GM18507 (cell line): ENCODE measurements at regions not wholly inside any gene's neighbourhood (a gene's known extent, or its start where the extent isn't known, plus 50 kb on each side); places are given as distances from the start of the nearest gene placed in this dataset.
"Not testable (repeated sequence)": the region's sequence is repeated elsewhere in the genome, so short reads cannot be mapped to it uniquely, and the experiment has no call there.

Source experiments
- DNase-seq: peaks from one replicate; pipeline ENCODE4 v3.0.0; 2011; ENCODE audit warnings: low read depth; ENCODE audit not compliant: insufficient read length; ENCODE audit errors: extremely low spot score
- FAIRE-seq: peaks from 2 replicates; lab custom pipeline; 2011; peaks lifted over from hg19 to GRCh38; lab: Jason Lieb, UNC

DNA sequence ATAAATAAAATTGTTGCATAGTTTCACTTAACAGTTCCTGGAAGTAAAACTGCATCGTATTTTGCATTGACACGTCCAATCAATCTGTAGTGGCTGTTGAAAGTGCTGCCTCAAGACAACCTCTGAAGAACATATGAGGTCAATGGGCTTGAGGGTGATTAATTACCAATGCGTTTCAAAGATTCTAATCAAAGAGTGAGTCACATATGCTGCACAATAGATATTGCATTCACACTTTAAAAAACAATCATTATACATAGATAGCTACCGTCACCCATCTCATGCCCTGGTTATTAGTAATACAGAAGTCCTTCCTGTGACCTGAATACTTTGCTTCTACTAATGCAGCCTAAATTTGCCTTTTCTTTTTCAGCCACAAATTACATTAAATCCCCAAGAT lies 743.3 kb upstream of the SLIT2 start:
- DNase-seq (no peak), FAIRE-seq (no peak)

DNA sequence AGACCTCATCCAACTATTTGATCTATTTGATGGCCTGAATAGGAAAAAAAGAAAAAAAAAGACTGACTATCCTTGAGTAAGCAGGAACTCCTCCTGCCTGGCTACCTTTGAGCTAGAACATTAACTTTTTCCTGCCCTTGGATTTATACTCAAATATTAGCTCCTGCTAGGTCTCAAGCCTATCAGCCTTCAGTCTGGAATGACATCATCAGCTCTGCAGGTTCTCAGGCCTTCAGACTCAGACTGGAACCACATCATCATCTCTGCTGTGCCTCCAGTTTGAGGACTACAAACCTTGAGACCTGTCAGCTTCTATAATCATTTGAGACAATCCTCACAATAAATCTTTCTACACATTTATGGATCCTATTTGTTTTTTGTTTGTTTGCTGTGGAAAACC lies 754.0 kb upstream of the SLIT2 start:
- FAIRE-seq: no peak
- DNase-seq: no peak

DNA sequence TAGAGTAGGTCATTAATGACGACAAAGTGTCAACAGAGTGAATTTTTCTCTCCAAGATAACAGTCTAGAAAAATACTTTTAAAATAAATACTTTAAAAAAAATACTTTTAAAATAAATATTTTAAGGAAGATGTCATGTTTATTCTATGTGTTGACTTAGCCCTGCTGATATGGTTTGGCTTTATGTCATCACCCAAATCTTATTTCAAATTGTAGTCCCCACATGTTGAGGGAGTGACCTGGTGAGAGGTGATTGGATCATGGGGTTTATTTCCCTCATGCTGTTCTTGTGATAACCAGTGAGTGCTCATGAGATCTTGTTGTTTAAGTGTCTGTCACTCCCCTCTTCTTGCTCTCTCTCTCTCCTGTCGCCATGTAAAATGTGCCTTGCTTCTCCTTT lies 754.9 kb upstream of the SLIT2 start:
- DNase-seq: no peak
- FAIRE-seq: no peak

DNA sequence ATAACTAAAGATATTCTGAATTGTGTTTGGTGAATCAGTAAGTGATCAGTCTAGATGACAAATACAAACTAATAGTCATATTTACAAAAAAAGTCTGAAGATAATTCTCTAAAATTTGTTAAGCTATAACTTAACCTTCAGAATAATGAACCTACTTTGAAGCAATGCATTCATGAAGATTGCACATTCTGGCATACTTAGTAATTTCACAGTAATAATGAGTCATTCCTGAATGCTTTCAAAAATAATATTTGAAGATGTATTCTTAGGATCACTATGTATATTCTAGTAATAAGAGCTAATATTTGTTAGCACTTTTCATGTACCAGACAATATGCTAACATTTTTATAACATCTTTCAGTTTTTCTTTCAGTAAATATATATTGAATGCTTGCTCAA lies 756.7 kb upstream of the SLIT2 start:
- DNase-seq (no peak), FAIRE-seq (no peak)

DNA sequence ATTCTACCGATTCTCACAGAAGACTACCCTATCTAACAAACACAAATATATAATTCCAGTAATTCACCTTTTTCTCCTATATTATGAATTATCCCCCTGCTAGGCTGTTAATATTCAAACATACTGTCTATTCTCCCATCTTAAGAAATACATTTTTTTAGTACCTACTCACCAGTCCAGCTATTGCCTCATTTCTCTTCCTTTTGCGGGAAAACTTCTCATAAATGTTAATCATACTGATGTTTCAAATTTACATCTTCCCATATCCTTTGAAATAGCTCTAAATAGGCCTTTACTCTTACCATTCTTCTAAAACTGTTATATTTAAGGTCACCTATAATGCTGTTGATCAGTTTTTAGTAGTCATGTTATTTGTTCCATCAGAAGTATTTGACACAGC lies 759.1 kb upstream of the SLIT2 start:
- FAIRE-seq (no peak), DNase-seq (no peak)

DNA sequence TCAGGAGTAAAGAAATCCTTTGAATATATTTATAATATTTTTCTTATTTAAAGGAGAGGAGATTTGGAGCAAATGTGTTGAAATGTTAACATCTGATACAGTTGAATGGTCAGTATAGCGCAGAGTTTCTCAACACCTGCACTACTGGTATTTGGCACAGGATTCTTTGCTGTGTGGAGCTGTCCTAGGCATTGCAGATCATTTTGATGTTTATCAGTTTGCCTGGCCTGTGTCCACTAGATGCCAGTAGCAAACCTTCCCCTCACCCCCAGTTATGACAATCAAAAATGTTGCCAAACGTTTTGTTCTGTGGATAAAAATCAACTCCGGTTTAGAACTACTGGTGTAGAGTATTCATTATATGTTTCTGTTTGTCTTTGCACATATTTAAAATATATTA lies 765.3 kb upstream of the SLIT2 start:
- DNase-seq (no peak), FAIRE-seq (no peak)

DNA sequence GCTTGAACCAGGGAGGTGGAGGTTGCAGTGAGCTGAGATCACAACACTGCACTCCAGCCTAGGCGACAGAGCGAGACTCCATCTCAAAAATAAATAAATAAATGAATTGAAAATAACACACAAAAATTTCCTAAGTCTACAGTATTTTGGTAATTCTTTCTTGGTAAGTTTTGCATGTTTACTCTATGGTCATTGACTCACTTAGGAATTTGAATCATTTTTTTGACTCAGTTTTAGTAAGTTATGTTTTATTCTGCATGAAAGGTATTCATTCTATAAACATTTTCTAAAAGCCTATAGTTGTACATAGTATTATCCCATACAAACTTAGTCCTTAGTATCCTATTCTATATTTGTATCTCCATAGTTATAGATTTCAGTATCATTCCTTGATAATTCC lies 772.9 kb upstream of the SLIT2 start:
- DNase-seq: no peak
- no peak for FAIRE-seq

DNA sequence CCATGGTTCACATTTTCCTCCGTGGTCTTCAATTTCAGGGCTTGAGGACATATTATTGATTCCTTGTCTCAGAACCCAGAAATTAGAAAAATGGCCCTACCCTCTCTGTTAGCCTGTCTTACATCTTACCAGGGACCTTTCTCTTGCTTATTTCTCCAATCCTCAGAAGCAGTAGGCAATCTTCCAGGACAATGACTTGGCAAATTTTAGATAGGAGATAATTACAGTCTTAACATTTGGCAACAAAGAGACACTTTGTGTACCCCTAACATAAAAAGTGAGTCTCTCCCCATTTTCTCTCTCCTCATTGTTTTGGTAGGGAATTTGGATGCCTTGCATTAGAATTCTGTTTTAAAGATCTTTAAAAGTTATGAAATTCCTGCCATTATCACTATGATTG lies 778.1 kb upstream of the SLIT2 start:
- FAIRE-seq (no peak), DNase-seq (no peak)

DNA sequence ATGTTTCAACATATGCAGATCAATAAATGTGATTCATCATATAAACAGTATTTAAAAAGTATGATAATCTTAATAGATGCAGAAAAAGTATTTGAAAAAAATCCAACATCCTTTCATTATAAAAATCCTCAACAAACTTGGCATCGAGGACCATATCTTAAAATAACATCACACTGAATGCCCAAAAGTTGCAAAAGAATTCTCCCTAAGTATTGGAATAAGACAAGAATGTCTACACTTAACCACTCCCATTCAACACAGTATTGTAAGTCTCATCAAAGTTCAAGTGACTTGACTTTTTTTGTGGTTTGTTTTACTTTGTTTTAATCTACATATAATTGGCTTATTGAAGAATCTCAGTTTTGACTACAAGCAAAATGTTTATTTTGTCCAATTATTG lies 779.0 kb upstream of the SLIT2 start:
- no peak for DNase-seq
- no peak for FAIRE-seq

DNA sequence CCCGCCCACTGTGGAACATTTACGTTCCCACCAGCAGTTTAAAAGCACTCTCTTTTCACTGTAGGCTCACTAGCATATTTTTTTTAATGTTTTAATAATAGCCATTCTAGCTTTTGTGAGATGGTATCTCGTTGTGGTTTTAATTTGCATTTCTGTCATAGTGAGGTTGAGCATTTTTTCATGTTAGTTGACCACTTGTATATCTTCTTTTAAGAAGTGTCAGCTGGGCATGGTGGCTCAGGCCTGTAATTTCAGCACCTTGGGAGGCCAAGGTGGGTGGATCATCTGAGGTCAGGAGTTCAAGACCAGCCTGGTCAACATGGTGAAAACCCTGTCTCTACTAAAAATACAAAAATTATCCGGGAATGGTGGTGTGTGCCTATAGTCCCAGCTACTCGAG lies 781.7 kb upstream of the SLIT2 start:
- not testable (repeated sequence) for DNase-seq, FAIRE-seq

DNA sequence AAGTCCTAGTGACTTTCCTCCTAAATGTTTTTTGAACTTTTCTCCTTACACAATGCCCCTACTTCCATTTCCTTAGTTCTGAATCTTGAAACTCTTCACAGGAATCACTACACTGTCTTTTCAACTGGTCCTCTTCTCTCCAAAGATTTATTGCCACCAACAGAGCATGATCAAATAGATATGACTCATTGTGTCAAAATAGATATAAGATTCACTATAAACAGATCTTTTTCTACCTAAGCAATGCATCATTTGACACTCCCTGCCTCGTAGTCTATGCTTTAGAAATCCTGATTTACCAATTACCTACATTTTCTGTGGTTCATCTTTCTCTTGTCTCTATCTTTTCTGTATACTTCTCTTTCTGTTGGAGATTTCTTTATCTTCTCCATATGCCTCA lies 789.6 kb upstream of the SLIT2 start:
- no peak for DNase-seq
- FAIRE-seq: no peak

DNA sequence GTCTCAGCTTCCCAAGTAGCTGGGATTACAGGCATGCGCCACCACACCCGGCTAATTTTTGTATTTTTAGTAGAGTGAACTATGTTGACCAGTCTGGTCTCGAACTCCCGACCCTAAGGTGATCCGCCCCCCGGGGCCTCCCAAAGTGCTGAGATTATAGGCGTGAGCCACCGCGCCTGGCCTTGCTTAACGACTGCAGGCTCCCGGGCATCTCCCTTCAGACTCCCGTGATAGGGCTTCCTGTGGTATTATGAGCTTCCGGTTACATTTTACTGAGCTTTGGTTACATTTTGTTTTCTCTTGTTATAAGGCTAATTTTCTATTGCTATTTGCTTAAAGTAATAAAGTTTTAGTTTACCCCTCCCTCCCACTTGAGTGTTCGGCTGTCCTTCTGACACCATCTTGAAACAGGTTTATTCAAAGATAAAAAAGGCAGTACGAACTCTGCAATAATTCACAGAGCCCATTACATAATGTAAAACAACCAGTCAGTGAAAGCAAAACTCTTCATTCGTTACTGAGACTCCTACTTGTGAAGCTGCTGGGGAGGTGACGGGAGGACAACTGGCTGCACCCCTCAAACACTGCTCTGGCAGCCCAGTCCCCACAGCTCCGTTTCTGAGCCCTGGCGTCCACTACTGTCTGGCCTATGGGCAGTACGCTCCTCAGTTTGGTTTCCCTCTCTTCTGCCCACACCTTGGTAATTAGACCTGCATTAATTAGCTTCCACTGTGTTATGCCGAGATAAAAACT lies 795.7 kb upstream of the SLIT2 start:
- FAIRE-seq (no peak), DNase-seq (no peak)

DNA sequence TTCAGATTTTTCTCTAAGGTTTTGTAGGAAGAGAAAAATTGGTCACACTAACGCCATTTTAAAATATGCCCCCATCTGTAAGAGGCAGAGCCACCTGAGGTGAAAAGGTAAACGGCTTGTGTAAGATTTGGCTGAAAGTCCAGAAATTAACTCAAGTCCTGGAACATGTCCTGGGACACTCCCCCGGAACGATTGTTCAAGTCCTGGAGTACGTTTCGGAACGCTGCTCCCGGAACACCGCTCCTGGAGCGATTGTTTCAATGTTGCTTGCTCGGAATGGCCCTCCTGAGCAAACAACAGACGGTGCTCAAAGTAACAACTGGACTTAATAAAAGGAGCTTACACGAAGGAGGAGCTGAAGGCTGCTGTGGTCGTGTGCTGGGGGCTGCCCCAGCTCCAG lies 796.5 kb upstream of the SLIT2 start:
- DNase-seq: no peak

DNA sequence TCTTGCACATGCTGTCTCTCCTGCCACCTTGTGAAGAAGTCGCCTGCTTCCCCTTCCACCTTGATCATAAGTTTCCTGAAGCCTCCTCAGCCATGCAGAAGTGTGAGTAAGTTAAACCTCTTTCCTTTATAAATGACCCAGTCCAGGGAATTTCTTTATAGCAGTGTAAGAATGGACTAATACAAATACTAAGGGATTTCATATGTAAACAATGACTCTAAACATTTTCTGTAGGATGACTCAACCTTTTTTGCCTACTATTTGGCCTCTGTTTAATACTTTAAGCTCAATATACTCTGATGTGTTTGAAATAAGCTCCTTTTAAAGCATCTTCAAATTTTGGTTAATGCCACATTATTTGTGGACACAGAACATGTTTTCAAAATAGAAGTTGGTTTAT lies 813.5 kb upstream of the SLIT2 start:
- no peak for DNase-seq
- no peak for FAIRE-seq

More for the DNA sequence above, 796.5 kb upstream of the SLIT2 start:
- FAIRE-seq: no peak

DNA sequence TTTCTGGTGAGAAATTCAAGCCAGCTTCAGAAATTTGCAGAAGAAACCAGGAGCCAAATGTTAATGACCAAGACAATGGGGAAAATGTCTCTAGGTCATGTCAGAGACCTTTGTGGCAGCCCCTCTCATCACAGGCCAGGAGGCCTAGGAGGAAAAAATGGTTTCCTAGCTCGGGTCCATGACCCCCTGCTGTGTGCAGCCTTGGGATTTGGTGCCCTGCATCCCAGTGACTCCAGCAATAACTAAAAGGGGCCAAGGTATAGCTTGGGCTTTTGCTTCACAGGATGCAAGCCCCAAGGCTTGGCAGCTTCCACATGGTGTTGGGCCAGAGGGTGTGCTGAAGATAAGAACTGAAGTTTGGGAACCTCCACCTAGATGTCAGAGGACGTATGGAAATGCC lies 814.7 kb upstream of the SLIT2 start:
- DNase-seq (no peak), FAIRE-seq (no peak)

DNA sequence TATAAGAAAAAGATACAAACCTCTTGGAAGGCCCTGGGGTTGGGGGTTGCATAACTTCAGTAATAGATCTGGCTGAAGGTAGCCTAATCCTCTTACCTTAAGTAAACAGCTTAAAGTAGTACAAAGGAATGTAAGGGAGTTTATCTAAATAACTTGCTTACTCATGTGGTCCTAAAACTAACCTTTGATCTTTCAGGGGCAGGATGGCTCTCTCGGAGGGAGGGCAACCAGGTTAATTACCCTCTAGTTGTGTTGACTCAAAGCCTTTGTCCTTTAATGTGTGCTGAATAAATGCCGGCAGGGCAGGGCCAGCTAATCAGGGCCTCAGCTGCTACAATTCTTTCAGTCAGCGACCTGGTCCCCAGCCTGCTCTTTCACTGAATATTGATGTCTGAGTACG lies 822.0 kb upstream of the SLIT2 start:
- DNase-seq (no peak), FAIRE-seq (no peak)

DNA sequence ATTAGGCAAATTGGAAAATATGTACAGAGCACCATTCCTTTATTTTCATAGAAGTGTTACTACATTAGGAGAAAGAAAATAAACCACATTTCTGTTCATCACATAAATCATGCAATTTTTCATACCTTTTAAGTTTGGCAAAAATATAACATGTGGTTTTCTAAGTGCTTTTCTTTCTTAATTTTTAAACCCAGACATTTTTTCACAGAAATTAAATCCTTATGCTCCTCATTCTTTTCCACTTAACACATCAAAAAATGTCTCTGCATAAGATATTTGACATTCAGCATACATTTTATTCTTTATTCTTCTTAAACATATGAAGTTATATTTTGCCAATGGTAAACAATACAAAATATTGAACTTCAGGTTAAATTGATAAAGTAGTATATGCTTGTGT lies 826.6 kb upstream of the SLIT2 start:
- DNase-seq (no peak), FAIRE-seq (no peak)

DNA sequence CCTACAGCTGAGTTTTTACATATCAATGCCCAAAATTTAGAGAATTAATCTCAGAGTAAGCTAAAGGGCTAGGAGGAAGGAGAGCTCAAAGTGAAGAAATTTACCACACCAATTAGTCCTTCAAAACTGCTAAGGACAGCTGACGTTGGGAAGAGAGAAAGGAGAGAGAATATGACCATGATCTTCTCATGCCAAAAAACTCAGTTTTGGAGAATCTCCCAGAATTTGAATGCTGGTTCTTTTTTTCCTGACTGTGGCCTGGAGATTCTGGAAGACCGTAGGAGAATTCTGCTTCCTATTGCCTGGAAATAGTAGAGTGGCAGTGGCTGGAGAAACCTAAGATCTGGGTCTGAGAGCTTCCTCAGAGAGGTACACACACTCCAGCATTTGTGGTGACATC lies 834.4 kb upstream of the SLIT2 start:
- DNase-seq: no peak
- FAIRE-seq: no peak

DNA sequence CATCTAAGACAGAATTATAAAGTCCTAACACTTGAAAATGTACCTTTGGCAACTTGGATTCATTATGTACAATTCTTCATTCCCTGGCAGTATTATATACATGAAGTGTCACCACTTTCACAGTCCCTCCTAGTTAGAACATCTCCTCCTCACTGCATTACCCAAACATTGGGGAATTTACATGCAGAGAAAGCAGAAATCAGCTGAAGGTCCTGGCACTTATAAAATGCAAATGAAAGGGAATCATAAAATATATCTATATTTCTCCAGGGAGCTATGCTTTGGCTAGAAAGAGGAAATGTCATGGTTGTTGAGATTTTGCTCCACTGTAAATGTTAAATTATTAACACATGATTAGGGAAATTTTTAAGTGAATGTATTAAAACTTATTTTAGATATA lies 835.6 kb upstream of the SLIT2 start:
- no peak for DNase-seq
- no peak for FAIRE-seq

DNA sequence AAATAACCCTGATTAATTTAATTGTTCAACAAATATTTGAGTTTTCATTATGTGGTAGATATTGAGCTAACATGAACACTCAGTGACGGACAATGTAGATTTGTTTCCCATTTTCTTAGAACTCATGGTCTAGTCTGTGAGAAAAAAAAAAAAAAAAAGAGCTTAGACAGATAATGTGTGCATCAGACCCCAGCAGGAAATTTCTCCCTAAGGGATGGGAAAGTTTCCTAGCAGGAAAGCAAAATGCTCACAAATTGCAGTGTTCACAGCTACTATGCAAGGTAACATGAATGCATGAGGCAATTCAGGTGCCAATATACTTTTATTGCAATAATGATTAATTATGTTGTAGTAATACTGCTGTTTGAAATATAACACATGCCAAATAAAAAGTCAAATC lies 843.2 kb upstream of the SLIT2 start:
- no peak for FAIRE-seq
- no peak for DNase-seq

DNA sequence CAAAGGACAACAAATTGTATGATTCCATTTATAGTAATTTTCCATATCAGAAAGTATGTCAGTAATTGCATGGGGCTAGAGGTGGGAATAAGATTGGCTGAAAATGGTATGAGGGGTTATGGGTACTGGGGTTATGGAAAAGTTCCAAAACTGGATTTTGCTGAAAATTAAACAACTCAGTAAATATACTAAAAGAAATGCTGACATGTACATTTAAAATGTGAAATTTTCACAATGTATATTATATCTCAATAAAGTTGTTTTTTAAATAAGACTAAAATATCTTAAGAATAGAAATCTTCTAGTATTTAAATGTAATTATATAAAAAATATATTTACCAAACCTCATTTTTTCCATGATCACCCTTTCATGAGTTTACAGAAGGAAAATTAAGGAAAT lies 844.9 kb upstream of the SLIT2 start:
- DNase-seq (no peak), FAIRE-seq (no peak)

DNA sequence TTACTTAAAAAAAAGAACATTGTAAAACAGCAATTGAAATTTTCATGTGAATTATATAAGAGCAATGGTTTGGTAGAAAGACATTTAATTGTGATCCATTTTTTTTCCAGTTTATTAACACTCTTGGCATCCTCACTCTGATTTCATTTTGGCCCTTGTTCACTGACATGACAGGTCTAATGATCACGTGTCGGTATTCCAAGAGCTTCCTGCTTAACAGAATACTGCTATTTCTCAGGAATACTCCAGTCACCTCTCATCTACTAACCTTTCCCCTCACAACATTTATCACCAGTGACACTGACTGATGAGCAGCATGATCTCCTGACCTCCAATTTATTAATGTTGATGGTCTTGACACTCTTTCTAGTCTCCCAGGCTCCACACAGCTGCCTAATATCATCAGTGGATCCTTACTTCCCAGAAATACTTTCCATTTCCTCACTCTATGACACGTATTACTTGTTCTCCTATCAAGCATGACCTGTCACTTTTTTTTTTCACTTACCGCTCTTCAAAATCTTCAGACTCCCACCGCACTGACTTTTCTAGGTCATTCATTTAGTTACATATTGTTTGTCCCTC lies 847.8 kb upstream of the SLIT2 start:
- no peak for FAIRE-seq
- no peak for DNase-seq
